ENCODE measurements at regions not wholly inside any gene's neighbourhood (a gene's known extent, or its start where the extent isn't known, plus 50 kb on each side); places are given as distances from the start of the nearest gene placed in this dataset.

- no TSS peak for BruUV-seq (replicated peaks)
These were observed 63.6 kb upstream of the MGAT5 start for GRCh38 chr2:134190062-134190806.

GRCh38 chr2:134190807-134191203 lies 63.1 kb upstream of the MGAT5 start:
- no peaks in the 10 kb centered on the region for H3K27me3 ChIP-seq (replicated peaks; ENCODE audit: insufficient read depth, low read depth, low read length, poor library complexity)
- no peak for DNase-seq (ENCODE audit: low spot score)
- TF ChIP-seq EZH2 (IDR thresholded peaks at IDR 0.05; ENCODE audit: borderline replicate concordance, low read depth, low read length, poor library complexity, severe bottlenecking) (no peak), CTCF (conservative IDR thresholded peaks at IDR 0.05; ENCODE audit: low read depth, low read length) (no peak)
- CTCF ChIA-PET = no interaction called here
- no peaks in the 10 kb centered on the region for H3K4me1 ChIP-seq (ENCODE audit: insufficient read depth, low read length, poor library complexity, severe bottlenecking)
- no peaks in the 10 kb centered on the region for H3K36me3 ChIP-seq (ENCODE audit: insufficient read depth, low read length, poor library complexity, severe bottlenecking)
- H3K9me3 ChIP-seq (ENCODE audit: low read depth, low read length, poor library complexity, severe bottlenecking) = no peaks in the 10 kb centered on the region
- no peak overlapping the region for H3K4me3 ChIP-seq (ENCODE audit: low read depth, low read length, poor library complexity, severe bottlenecking)
- no TSS peak for BruUV-seq (replicated peaks)
- POLR2A ChIA-PET (ENCODE audit: low non-redundant PET) = no interaction called here
- intact Hi-C loops (cut with micrococcal nuclease; ENCODE audit: unreplicated experiment) = no loop called here
- H3K27ac ChIP-seq (ENCODE audit: low read depth, low read length, poor library complexity, severe bottlenecking) = no peak overlapping the region

More at GRCh38 chr2:134190062-134190806, 63.6 kb upstream of the MGAT5 start:
- Histone ChIP-seq H3K4me1 (ENCODE audit: insufficient read depth, low read length, poor library complexity, severe bottlenecking) (no peaks in the 10 kb centered on the region), H3K27ac (ENCODE audit: low read depth, low read length, poor library complexity, severe bottlenecking) (no peak overlapping the region), H3K27me3 (replicated peaks; ENCODE audit: insufficient read depth, low read depth, low read length, poor library complexity) (no peaks in the 10 kb centered on the region), H3K36me3 (ENCODE audit: insufficient read depth, low read length, poor library complexity, severe bottlenecking) (no peaks in the 10 kb centered on the region), H3K4me3 (ENCODE audit: low read depth, low read length, poor library complexity, severe bottlenecking) (no peak overlapping the region), H3K9me3 (ENCODE audit: low read depth, low read length, poor library complexity, severe bottlenecking) (no peaks in the 10 kb centered on the region)
- TF ChIP-seq EZH2 (IDR thresholded peaks at IDR 0.05; ENCODE audit: borderline replicate concordance, low read depth, low read length, poor library complexity, severe bottlenecking) = no peak
- TF ChIP-seq CTCF (conservative IDR thresholded peaks at IDR 0.05; ENCODE audit: low read depth, low read length) = no peak
- CTCF ChIA-PET = no interaction called here
- DNase-seq (ENCODE audit: low spot score) = no peak
- intact Hi-C loops (cut with micrococcal nuclease; ENCODE audit: unreplicated experiment) = no loop called here
- POLR2A ChIA-PET (ENCODE audit: low non-redundant PET) = no interaction called here

- BruUV-seq (replicated peaks) = no TSS peak
- CTCF ChIA-PET = no interaction called here
- no peak for DNase-seq (ENCODE audit: low spot score)
These were observed 62.0 kb upstream of the MGAT5 start for GRCh38 chr2:134191835-134192234.

More at GRCh38 chr2:134191835-134192234, 62.0 kb upstream of the MGAT5 start:
- Histone ChIP-seq H3K4me3 (ENCODE audit: low read depth, low read length, poor library complexity, severe bottlenecking) (no peak overlapping the region), H3K4me1 (ENCODE audit: insufficient read depth, low read length, poor library complexity, severe bottlenecking) (no peaks in the 10 kb centered on the region), H3K9me3 (ENCODE audit: low read depth, low read length, poor library complexity, severe bottlenecking) (no peaks in the 10 kb centered on the region), H3K27ac (ENCODE audit: low read depth, low read length, poor library complexity, severe bottlenecking) (no peak overlapping the region), H3K36me3 (ENCODE audit: insufficient read depth, low read length, poor library complexity, severe bottlenecking) (no peaks in the 10 kb centered on the region), H3K27me3 (replicated peaks; ENCODE audit: insufficient read depth, low read depth, low read length, poor library complexity) (no peaks in the 10 kb centered on the region)
- POLR2A ChIA-PET (ENCODE audit: low non-redundant PET) = no interaction called here
- TF ChIP-seq CTCF (conservative IDR thresholded peaks at IDR 0.05; ENCODE audit: low read depth, low read length) (no peak), EZH2 (IDR thresholded peaks at IDR 0.05; ENCODE audit: borderline replicate concordance, low read depth, low read length, poor library complexity, severe bottlenecking) (no peak)
- intact Hi-C loops (cut with micrococcal nuclease; ENCODE audit: unreplicated experiment) = no loop called here

Measured in A673 (cell line).